H1 (cell line): ENCODE measurements at regions not wholly inside any gene's neighbourhood (a gene's known extent, or its start where the extent isn't known, plus 50 kb on each side); places are given as distances from the start of the nearest gene placed in this dataset.

Experiments used
- EZH2 ChIP-seq: fragments of 200-600 bp; sonication (generic); IDR thresholded peaks from 2 replicates; pipeline ENCODE4 v1.7.1; 2012; ENCODE audit warnings: low read depth, mild to moderate bottlenecking, moderate library complexity, low read length, inconsistent platforms; ENCODE audit not compliant: severe bottlenecking
- HDAC6 ChIP-seq: IDR thresholded peaks from one replicate; pipeline ENCODE4 v1.7.1; 2012; ENCODE audit warnings: low read depth, mild to moderate bottlenecking, inconsistent platforms, low read length, moderate library complexity
- NRF1 ChIP-seq: IDR thresholded peaks from 2 replicates; pipeline ENCODE4 v1.6.1; 2011; ENCODE audit warnings: mild to moderate bottlenecking, low read depth, low read length, improper control_type of control experiment
- TF ChIP-seq, protein P1 (sequence below), 3 experiments: IDR thresholded peaks; 1 replicate in 2 of 3; 2 replicates in 1 of 3; pipeline versions ENCODE4 v1.5.1 to v1.6.1; 2011; ENCODE audit warnings: low read length in 3 of 3, mild to moderate bottlenecking in 3 of 3, inconsistent platforms in 2 of 3, low read depth in 1 of 3, moderate library complexity in 1 of 3; ENCODE audit not compliant: insufficient read depth in 1 of 3; ENCODE audit errors: control extremely low read depth in 1 of 3

DNA sequence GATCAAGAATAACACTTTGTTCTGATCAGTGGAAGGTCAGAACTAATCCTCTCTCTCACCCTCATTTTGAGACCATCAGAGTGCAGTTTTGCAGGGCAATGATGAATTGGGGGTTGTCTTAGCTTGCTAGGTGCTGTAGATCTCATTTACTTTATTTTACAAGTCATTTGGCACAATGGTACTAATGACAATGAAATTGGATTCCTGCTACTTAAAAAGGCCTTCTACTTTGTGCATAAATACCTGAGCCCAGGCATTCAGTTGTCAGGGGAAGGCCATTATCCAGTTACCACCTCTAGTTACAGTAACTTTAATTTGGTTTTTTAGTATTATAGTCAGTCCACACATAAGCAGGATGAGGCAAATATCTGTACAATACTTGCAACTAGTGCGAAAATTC lies 240.0 kb downstream of the HDGFL1 start:
- TF ChIP-seq NRF1 (no peak), HDAC6 (no peak), EZH2 (no peak)
- TF ChIP-seq, protein P1, sequence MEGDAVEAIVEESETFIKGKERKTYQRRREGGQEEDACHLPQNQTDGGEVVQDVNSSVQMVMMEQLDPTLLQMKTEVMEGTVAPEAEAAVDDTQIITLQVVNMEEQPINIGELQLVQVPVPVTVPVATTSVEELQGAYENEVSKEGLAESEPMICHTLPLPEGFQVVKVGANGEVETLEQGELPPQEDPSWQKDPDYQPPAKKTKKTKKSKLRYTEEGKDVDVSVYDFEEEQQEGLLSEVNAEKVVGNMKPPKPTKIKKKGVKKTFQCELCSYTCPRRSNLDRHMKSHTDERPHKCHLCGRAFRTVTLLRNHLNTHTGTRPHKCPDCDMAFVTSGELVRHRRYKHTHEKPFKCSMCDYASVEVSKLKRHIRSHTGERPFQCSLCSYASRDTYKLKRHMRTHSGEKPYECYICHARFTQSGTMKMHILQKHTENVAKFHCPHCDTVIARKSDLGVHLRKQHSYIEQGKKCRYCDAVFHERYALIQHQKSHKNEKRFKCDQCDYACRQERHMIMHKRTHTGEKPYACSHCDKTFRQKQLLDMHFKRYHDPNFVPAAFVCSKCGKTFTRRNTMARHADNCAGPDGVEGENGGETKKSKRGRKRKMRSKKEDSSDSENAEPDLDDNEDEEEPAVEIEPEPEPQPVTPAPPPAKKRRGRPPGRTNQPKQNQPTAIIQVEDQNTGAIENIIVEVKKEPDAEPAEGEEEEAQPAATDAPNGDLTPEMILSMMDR (IDR thresholded peaks at IDR 0.05; ENCODE audit: control extremely low read depth in 1 of 3, insufficient read depth in 1 of 3, low read depth in 1 of 3, low read length in 3 of 3): no peak
